K562 (cell line): ENCODE measurements at regions not wholly inside any gene's neighbourhood (a gene's known extent, or its start where the extent isn't known, plus 50 kb on each side); places are given as distances from the start of the nearest gene placed in this dataset.

Experiments used
- ATAC-seq: fragments of 200-7000 bp; cut with Tn5 transposase; 3 replicates; pipeline ENCODE4 v1.9.1; 2020; ENCODE audit warnings: moderate library complexity
- BruUV-seq: library from RNA; stranded (reverse); fragments of 400-500 nt; replicated peaks from 2 replicates; lab custom pipeline; 2021; lab: Mats Ljungman, UMichigan
- CTCF ChIA-PET: fragments of 300-600 bp; formaldehyde crosslinking; extraction: SDS; loops from one replicate; lab custom pipeline; 2021; ENCODE audit warnings: low intra/inter-chr PET ratio; lab: Yijun Ruan, JAX
- POLR2A ChIA-PET: fragments of 300-600, 350-650 bp; sonication (Branson Sonifier 250); formaldehyde crosslinking; extraction: SDS; loops from one replicate; lab custom pipeline; 2021; ENCODE audit warnings: antibody characterized with exemption, inconsistent platforms; lab: Yijun Ruan, JAX
- DNase-seq, 4 experiments: peaks; one replicate each; pipeline versions ENCODE4 v3.0.0 to v3.0.0-alpha.2; 2011 to 2018; ENCODE audit warnings: low spot score in 3 of 4, mixed read lengths in 3 of 4; ENCODE audit errors: extremely low read depth in 1 of 4
- FAIRE-seq: peaks from 2 replicates; lab custom pipeline; 2011; peaks lifted over from hg19 to GRCh38; lab: Jason Lieb, UNC
- H2AFZ ChIP-seq: 2 replicates; pipeline ENCODE4 v1.6.0; 2011; ENCODE audit warnings: low read depth, low read length, control low read depth, inconsistent platforms
- H3K27ac ChIP-seq: fragments of 200-600 bp; 3 replicates; pipeline ENCODE4 v1.8.0; 2011; ENCODE audit warnings: low read depth, mild to moderate bottlenecking, control low read depth, inconsistent platforms, low read length, moderate library complexity, mixed read lengths; ENCODE audit errors: extremely low read depth
- H3K27me3 ChIP-seq, 2 experiments: fragments of 300-600 bp in 1 of 2; 2 replicates in 1 of 2; 3 replicates in 1 of 2; pipeline versions ENCODE4 v1.6.0 to v1.8.0; 2011; ENCODE audit warnings: inconsistent platforms in 2 of 2, low read length in 2 of 2, mild to moderate bottlenecking in 1 of 2, mixed read lengths in 1 of 2, moderate library complexity in 1 of 2; ENCODE audit not compliant: control insufficient read depth in 2 of 2, insufficient read depth in 2 of 2
- H3K36me3 ChIP-seq: fragments of 300-600 bp; 3 replicates; pipeline ENCODE4 v1.8.0; 2011; ENCODE audit warnings: mild to moderate bottlenecking, low read length, inconsistent platforms; ENCODE audit not compliant: control insufficient read depth, insufficient read depth
- H3K4me1 ChIP-seq, 2 experiments: fragments of 200-600 bp in 1 of 2; replicated peaks in 1 of 2; 2 replicates in 1 of 2; 3 replicates in 1 of 2; pipeline versions ENCODE4 v1.5.1 to v1.8.0; 2011; ENCODE audit warnings: inconsistent platforms in 2 of 2, low read length in 2 of 2, mild to moderate bottlenecking in 1 of 2, mixed read lengths in 1 of 2, moderate library complexity in 1 of 2; ENCODE audit not compliant: control insufficient read depth in 2 of 2, insufficient read depth in 2 of 2
- H3K4me2 ChIP-seq: 2 replicates; pipeline ENCODE4 v1.6.1; 2011; ENCODE audit warnings: low read length, control low read depth, inconsistent platforms, mixed read lengths; ENCODE audit not compliant: insufficient read depth
- H3K4me3 ChIP-seq: fragments of 200-600 bp; sonication (generic), shearing (Covaris generic); 2 replicates; pipeline ENCODE4 v1.5.1; 2016; ENCODE audit warnings: control low read depth, inconsistent platforms
- H3K79me2 ChIP-seq: fragments of 200-600 bp; 3 replicates; pipeline ENCODE4 v1.8.0; 2011; ENCODE audit warnings: low read length, inconsistent platforms; ENCODE audit not compliant: control insufficient read depth, insufficient read depth
- H3K9ac ChIP-seq, 2 experiments: 2 replicates each; pipeline versions ENCODE4 v1.6.0 to v1.6.1; 2011; ENCODE audit warnings: low read depth in 2 of 2, low read length in 2 of 2, control low read depth in 1 of 2, inconsistent platforms in 1 of 2, mild to moderate bottlenecking in 1 of 2, mixed read lengths in 1 of 2; ENCODE audit not compliant: insufficient read depth in 1 of 2
- H3K9me1 ChIP-seq: one replicate; pipeline ENCODE4 v1.6.0; 2011; ENCODE audit warnings: inconsistent platforms, mild to moderate bottlenecking, low read length, moderate library complexity; ENCODE audit not compliant: control insufficient read depth, insufficient read depth
- H3K9me3 ChIP-seq: replicated peaks from 2 replicates; pipeline ENCODE4 v1.5.1; 2011; ENCODE audit warnings: low read depth, low read length, inconsistent platforms; ENCODE audit not compliant: control insufficient read depth, insufficient read depth
- H4K20me1 ChIP-seq: replicated peaks from 2 replicates; pipeline ENCODE4 v1.6.1; 2011; ENCODE audit warnings: low read length, inconsistent platforms, mixed read lengths; ENCODE audit not compliant: control insufficient read depth, insufficient read depth
- CBX8 ChIP-seq: fragments of 200-600 bp; sonication (generic); IDR thresholded peaks from 2 replicates; pipeline ENCODE4 v1.6.1; 2012; ENCODE audit warnings: borderline replicate concordance, mixed run types, low read depth, mild to moderate bottlenecking, moderate library complexity, mixed read lengths, low read length, control low read depth, inconsistent platforms; ENCODE audit not compliant: poor library complexity, severe bottlenecking; ENCODE audit errors: extremely low read depth
- DEAF1 ChIP-seq: fragments of 450-650 bp; formaldehyde crosslinking; IDR thresholded peaks from 2 replicates; pipeline ENCODE4 v1.4.0; 2020; ENCODE audit warnings: mild to moderate bottlenecking, moderate library complexity
- IRF1 ChIP-seq: sonication (generic); formaldehyde crosslinking; IDR thresholded peaks from 2 replicates; pipeline ENCODE4 v1.8.0; 2022; ENCODE audit warnings: missing genetic modification reagents, mild to moderate bottlenecking, borderline replicate concordance
- MYBL2 ChIP-seq, 2 experiments: fragments of 450-650 bp in 1 of 2; sonication (generic) in 1 of 2; formaldehyde crosslinking in 1 of 2; IDR thresholded peaks; 2 replicates each; pipeline versions ENCODE4 v1.6.1 to v1.8.1; 2017 to 2022; ENCODE audit warnings: borderline replicate concordance in 1 of 2, inconsistent platforms in 1 of 2, low read depth in 1 of 2, mild to moderate bottlenecking in 1 of 2, missing genetic modification reagents in 1 of 2, moderate library complexity in 1 of 2
- NCOA2 ChIP-seq, 2 experiments: fragments of 450-650 bp; IDR thresholded peaks; 2 replicates each; pipeline ENCODE4 v1.6.1; 2018; ENCODE audit warnings: mild to moderate bottlenecking in 2 of 2, moderate library complexity in 1 of 2; ENCODE audit not compliant: partially characterized antibody in 2 of 2
- RBFOX2 ChIP-seq: fragments of 200-400 bp; formaldehyde crosslinking; IDR thresholded peaks from 2 replicates; pipeline ENCODE4 v1.6.1; 2017; ENCODE audit warnings: low read depth, mild to moderate bottlenecking, low read length, moderate library complexity
- SIN3A ChIP-seq, 2 experiments: fragments of 150-350 bp in 1 of 2; IDR thresholded peaks; 2 replicates each; pipeline ENCODE4 v1.6.1; 2011 to 2016; ENCODE audit warnings: borderline replicate concordance in 2 of 2, low read depth in 2 of 2, low read length in 2 of 2, mild to moderate bottlenecking in 2 of 2, moderate library complexity in 2 of 2; ENCODE audit not compliant: control insufficient read depth in 1 of 2
- ZNF232 ChIP-seq: sonication (generic); formaldehyde crosslinking; IDR thresholded peaks from 2 replicates; pipeline ENCODE4 v1.8.0; 2022; ENCODE audit warnings: mild to moderate bottlenecking, missing genetic modification reagents
- WGBS: fragments of 100-300 bp; shearing (Covaris generic); methylation state at CpG from one replicate; pipeline ENCODE4 v1.1.6; 2016; ENCODE audit warnings: low coverage, mixed read lengths; ENCODE audit not compliant: insufficient coverage; ENCODE audit errors: missing lambda C conversion rate; 5-methylcytosine and 5-hydroxymethylcytosine counted together
- in situ Hi-C: fragments of 300-500 bp; cut with MboI; formaldehyde crosslinking; loops from 4 replicates; pipeline ENCODE4 v1.15.0; 2018; ENCODE audit warnings: inconsistent platforms, mixed read lengths
- intact Hi-C: fragments of 100-400 bp; cut with micrococcal nuclease; formaldehyde crosslinking; loops from 2 replicates; pipeline ENCODE4 v1.14.2; 2022

GRCh38 chrX:96538104-96538725 lies 146.4 kb upstream of the DIAPH2 start:
- ATAC-seq (no peak), FAIRE-seq (no peak), DNase-seq (no peak)
- Histone ChIP-seq H3K4me1 (no peaks in the 10 kb centered on the region), H4K20me1 (no peaks in the 10 kb centered on the region), H3K27ac (no peak overlapping the region), H3K9me3 (no peaks in the 10 kb centered on the region), H3K36me3 (no peaks in the 10 kb centered on the region), H2AFZ (no peak overlapping the region), H3K9me1 (no peaks in the 10 kb centered on the region), H3K79me2 (no peaks in the 10 kb centered on the region), H3K27me3 (no peaks in the 10 kb centered on the region), H3K9ac (no peak overlapping the region), H3K4me2 (no peak overlapping the region), H3K4me3 (no peak overlapping the region)
- POLR2A ChIA-PET, result interaction anchor here (0.7 kb wide), 1 partner anchor 1628 kb away, joined by 3 read pairs; no protein-coding TSS in a partner anchor
- intact Hi-C loops, result no loop called here
- CTCF ChIA-PET, result no interaction called here
- no TSS peak for BruUV-seq
- 1% methylated on average over 12 of the region's 12 CpGs for WGBS
- in situ Hi-C loops, result no loop called here
- no peak for TF ChIP-seq IRF1

GRCh38 chrX:96540111-96540631 lies 144.5 kb upstream of the DIAPH2 start:
- Histone ChIP-seq H3K4me3 (no peak overlapping the region), H3K27me3 (no peaks in the 10 kb centered on the region), H3K4me1 (no peaks in the 10 kb centered on the region), H3K9me3 (no peaks in the 10 kb centered on the region), H3K9ac (no peak overlapping the region), H4K20me1 (no peaks in the 10 kb centered on the region), H3K4me2 (no peak overlapping the region), H3K27ac (no peak overlapping the region), H3K79me2 (no peaks in the 10 kb centered on the region), H3K36me3 (no peaks in the 10 kb centered on the region), H2AFZ (no peak overlapping the region), H3K9me1 (no peaks in the 10 kb centered on the region)
- in situ Hi-C loops (no loop called here), intact Hi-C loops (no loop called here)
- ChIA-PET CTCF (no interaction called here), POLR2A (no interaction called here)
- DNase-seq (no peak), FAIRE-seq (no peak), ATAC-seq (no peak)
- 0% methylated on average over 2 of the region's 2 CpGs for WGBS
- no TSS peak for BruUV-seq
- TF ChIP-seq NCOA2 (IDR thresholded peaks at IDR 0.05; ENCODE audit: partially characterized antibody in 2 of 2) (no peak), RBFOX2 (no peak), CBX8 (no peak), DEAF1 (no peak), MYBL2 (IDR thresholded peaks at IDR 0.05; ENCODE audit: low read depth) (no peak), MYBL2 (CRISPR knock-in tag; IDR thresholded peaks at IDR 0.05; ENCODE audit: borderline replicate concordance) (no peak), ZNF232 (CRISPR knock-in tag) (no peak), SIN3A (IDR thresholded peaks at IDR 0.05; ENCODE audit: borderline replicate concordance in 2 of 2, control insufficient read depth in 1 of 2, low read depth in 2 of 2, low read length in 2 of 2) (no peak)
